Fibroblast of the conjunctiva (primary cell): ENCODE measurements at regions not wholly inside any gene's neighbourhood (a gene's known extent, or its start where the extent isn't known, plus 50 kb on each side); places are given as distances from the start of the nearest gene placed in this dataset.

ENCODE experiments used
- DNase-seq: peaks from one replicate; pipeline ENCODE4 v3.0.0-alpha.2; 2010; ENCODE audit warnings: low read depth

DNA sequence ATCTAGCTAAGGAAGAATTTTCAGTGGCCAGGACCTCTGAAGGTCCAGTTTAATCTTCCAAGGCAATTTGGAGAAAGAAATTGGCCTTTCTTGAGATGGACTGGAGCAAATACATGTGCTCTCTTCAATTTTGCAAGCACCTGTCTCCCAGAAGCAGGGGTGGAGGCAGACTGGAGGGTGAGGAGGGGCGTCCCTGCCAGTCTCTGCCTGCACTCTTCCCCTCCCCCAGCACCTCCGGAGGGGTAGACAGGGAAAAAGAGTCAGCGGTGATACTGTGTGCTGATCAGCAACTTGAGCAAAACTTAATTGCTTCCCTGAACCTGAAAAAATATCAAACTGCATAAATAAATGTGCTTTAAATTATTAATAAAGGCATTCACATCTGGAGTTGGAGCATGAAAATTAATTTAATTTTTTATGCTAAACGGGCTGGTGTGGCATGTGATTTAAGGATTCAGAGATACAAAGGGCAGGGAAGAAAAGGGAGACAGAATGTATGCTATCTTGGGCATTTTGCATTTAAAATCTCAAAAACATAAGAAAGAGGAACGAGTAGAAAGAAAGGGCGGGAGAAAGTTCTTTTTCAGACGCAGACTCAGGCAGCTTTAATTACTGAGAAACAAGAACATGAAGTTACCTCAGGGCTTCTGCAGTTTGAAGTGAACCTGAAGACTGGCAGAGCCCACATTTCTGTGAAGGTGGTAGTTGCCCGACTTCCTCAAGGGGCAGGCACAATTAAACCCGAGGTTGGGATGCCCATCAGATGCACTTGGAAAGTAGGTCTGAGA lies 319.7 kb downstream of the UACA start:
- no peak for DNase-seq

DNA sequence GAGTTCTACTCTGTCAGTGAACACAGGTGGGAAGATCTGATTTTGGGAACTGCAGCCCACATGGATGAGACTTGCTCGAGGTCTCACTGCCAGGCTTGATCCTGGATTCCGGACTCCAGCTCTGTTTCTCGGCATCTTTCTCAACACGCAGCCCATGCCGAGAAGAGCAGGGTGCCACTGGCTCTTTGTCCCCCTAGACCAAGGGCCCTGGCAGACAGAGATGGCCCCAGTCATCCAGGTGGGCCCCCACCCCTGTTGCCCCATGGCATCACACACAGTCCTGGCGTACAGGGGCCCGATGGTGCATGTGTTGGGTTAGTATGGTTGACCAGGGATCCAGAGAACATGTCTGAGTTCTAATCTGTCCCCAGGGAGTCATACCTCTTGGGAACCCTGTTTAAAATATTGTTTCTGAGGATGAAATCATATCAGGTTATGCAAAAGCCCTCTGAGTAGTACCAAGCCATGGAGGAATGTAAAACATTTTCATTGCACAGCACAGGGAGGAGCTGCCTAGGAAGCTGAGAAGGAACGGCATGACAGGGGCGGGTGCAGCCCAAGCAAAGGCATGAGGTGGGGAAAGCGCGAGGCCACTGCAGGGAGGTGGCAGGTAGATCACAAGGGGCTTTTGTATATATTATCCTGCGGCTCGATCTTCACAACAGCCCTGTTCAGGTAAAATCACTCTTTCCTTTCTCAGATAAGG lies 320.6 kb downstream of the UACA start:
- no peak for DNase-seq

- DNase-seq = no peak
These were observed 321.1 kb downstream of the UACA start for GRCh38 chr15:70442211-70442610.

DNA sequence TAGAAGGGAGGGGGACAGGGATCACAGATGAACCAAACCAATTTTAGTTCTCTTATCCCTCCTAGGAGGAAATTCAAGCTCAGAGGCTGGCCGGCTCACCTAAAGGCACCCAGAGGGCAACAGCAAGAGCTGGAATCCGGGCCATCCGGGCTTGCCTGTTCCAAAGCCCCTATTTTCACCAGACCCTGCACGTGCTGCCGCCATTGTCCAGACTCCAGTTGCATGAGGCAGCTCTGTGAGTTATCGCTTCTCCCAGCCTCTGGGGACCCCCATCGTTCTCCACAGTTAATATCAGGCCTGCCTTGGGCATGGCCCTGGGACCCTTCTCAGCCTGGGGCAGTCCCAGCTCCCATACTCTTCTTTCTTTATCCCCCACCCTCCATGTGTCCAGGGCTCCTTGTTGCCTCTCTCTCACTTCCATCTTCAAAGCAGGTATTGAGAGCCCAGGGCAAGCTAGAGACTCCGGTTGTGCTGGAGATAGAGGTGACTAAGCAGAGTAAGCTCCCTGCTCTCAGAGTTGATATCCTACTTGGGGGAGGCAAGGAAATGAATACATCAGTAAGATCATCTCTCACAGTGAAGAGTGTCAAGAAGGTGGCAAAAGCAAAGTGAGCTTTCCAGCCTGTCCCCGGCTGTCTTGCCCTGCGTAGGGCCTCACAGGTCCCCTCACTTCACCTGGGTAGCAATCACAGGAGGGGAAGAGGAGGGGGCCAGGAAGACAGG lies 322.8 kb downstream of the UACA start:
- DNase-seq = no peak

DNA sequence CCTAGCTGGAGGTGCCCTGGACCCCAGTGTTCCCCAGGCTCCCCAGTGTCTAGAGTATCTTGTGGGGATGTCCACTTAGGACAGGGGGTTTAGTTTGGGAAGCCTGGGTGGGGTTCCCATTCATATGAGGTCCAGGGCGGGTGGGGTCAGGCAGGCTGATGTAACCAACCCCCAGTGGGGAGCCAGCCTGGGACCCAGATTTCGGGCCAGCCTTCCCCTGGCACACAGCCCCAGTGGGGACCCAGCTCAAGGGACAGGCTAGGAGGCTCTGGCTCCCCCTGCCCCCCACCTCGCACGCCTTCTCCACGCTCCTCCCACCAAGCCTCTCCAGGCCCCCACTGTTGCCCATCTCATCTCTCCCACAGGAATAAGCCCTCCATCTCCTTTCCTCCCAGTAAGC lies 323.5 kb downstream of the UACA start:
- DNase-seq = no peak

- DNase-seq = no peak
These were observed 324.0 kb downstream of the UACA start for GRCh38 chr15:70439304-70439877.

DNA sequence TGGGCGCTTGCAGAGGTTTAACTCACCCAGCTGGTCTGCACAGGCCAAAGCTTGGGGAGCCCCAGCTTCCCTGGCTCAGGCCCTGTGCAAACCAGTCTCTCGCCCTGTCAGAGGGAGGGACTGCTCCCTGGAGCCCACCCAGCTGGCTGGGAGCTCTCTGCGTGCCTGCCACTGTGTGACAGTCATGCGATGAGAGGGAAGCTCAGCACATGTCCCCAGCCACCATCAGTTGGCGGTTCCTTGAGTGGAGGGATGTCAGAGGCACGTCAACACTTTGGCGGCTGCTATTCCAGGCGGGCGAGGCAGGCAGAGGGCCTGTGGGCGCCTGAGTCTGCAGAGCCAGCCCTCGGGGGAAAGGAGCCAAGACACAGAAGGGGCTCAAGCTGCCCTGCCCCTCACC lies 324.6 kb downstream of the UACA start:
- no peak for DNase-seq

- DNase-seq = no peak
These were observed 325.4 kb downstream of the UACA start for GRCh38 chr15:70437882-70438451.

DNA sequence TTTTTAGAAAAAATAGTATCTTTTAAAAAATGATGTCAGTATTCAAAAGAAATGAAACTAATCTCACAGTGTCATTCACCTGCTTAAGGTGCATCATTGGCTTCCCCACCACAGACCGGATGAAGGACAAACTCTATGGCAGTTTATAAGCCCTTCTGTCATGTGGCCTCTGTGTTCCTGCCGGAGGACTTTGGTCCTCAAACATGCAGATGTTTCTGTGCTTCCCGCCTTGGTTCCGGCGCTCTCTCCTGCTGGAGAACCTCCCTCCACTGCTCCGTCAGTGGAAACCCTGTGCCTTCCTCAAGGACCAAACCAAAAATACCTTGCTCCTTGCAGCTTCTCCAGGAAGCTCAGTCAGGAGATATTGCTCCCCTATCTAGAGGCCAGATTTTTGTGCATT lies 326.3 kb downstream of the UACA start:
- no peak for DNase-seq

DNA sequence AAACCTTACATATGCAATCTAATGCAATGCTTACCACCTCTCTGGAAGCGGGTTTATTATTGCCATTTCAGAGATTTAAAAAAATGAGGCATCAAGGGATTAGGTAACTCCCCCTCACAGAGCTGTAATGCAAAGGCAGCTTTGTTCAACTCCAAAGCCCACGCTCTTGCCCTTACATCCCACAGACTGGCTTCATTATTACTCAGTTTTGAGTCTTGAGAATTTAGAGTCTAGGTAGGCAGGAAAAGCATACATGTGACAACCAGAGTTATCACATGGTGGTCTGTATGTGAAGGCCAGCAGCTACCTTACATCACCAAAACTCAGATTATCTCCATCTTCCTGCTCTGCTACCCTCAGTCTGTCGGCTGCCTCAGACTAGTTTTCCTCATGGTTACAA lies 326.9 kb downstream of the UACA start:
- no peak for DNase-seq

DNA sequence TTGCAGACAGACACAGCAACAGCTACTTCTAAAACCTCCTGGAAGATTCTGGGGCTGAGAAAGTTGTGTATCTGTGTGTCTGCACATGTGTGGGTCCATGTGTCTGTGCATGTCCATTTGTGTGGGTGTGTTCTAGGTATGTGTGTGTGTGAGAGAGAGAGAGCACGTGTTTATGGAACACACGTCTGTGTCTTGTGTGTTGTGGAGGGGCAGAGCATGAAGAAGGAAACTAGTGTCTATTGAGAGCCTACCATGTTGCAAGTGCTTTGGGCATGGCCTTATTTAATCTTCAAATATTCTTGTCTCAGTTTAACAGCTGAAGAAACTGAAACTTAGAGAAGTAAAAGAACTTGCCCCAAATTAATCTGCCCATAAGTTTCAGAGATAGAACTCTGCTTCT lies 327.5 kb downstream of the UACA start:
- DNase-seq = no peak

- no peak for DNase-seq
These were observed 328.0 kb downstream of the UACA start for GRCh38 chr15:70435369-70435768.

- DNase-seq = no peak
These were observed 329.6 kb downstream of the UACA start for GRCh38 chr15:70433586-70434324.

- DNase-seq = no peak
These were observed 330.3 kb downstream of the UACA start for GRCh38 chr15:70432924-70433495.

DNA sequence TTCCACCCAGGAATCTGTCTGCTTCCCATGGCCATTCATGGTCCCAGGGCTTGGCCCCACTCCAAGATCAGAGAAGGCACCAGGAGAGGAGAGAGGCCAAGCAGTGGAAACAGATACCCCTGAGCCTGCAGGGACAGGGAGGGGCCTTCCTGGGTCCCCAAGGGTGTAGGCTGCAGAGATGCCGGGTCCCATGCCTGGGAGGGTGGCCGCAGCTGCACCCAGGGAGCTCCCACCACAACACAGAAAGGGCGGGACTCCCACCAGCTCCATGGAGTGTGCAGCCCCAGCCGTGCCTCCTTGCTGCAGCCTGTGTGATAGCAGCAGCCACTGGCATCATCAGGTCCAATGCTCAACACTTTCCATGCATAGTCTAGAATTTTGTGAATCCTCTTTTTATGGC lies 331.5 kb downstream of the UACA start:
- DNase-seq = no peak

- DNase-seq = no peak
These were observed 332.4 kb upstream of the TLE3 start for GRCh38 chr15:70430069-70430468.

DNA sequence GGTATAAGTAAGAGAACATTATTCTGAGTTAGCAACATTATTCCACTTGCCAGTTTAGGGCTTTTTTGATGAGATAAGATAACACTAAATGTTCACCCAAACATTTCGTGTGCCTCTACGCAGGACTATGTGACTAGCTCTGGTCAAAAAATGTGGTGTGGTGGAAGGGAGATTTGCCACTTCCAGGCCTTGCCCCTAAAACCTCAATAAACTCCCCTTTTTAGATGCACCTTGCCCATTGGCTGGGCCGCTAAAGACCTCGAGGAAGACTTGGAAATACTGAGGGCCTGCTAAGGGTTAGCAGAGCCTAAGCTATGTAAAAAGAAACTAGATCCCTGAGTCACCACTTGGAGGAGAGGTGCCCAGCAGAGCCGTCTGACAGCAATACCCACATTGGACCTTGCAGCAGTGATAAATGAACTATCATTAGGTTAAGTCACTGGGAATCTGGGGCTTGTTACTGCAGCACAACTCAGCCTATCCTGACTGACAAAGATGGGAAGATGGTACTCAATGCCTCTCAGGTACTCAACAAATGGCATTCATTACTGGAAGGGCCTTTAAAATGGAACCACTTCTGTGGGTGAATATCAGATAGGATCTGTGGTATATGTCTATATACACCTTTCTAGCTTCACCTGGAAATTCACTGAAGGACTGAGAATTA lies 331.5 kb upstream of the TLE3 start:
- no peak for DNase-seq

DNA sequence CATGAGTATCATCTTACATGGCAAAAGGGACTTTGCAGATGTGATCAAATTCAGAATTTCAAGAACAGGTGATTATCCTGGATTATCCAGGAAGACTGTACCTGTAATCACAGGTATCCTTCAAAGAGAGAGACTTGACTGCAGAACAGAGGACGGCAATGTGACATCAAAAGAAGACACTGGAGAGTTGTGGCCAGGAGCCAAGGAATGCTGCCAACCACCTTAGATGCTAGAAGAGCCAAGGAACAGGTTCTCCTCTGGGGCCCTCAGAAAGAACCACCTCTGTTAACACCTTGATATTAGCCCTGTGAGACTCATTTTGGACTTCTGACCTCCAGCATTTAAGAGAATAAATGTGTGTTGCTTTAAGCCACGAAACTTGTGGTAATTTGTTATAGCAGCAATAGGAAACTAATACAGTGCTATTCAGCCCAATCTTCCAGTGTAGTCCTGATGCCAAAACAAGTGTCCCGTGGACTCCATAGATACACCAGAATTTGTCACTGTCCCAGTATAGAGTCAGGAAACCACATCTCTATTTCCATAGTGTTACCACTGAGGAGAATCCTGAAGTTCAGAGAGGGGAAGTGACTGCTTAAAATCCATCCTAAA lies 330.6 kb upstream of the TLE3 start:
- no peak for DNase-seq

DNA sequence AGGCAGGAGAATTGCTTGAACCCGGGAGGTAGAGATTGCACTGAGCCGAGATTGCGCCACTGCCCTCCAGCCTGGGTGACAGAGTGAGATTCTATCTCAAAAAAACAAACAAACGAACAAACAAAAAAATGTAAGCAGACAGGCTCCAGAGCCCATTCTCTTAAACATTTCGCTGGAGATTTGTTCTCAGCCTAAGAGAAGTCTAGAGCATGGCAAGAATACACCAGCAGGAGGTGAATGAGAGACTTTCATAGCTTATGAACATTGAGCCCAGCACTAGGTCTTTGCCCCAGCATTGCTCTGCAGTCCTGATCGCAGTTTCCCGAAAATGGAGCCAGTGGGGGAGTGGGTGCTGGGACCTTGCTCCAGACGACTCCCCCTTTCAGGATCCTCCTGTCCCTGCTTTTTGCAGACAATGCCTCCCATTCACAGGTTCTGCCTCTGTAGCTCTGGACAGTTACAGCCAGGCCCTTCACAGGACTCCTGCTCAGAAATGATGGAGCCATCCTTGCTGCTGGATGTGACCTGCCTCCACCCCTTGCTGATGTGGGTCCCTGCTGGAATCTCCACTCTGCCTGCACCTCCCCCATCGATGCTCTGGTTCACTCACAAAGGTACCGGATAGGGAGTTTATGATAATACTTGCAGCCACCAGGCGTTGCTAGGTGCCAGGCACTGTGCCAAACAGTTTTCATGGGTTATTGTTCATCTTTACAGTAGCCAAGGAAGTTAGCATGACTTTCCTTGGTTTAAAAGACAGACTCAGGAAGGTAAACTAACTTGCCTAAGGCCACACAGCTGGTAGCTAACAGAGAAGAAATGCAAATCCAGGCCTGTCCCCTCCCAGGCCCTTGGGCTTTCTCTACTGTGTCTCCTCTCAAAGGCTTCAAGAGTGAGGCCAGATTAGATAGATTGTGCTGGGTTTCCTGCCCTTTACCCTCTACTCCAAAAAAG lies 329.7 kb upstream of the TLE3 start:
- no peak for DNase-seq
